GM19238 (cell line): ENCODE measurements at regions not wholly inside any gene's neighbourhood (a gene's known extent, or its start where the extent isn't known, plus 50 kb on each side); places are given as distances from the start of the nearest gene placed in this dataset.

Experiments
- DNase-seq: peaks from one replicate; pipeline ENCODE4 v3.0.0; 2011; ENCODE audit warnings: low spot score; ENCODE audit not compliant: insufficient read length

DNA sequence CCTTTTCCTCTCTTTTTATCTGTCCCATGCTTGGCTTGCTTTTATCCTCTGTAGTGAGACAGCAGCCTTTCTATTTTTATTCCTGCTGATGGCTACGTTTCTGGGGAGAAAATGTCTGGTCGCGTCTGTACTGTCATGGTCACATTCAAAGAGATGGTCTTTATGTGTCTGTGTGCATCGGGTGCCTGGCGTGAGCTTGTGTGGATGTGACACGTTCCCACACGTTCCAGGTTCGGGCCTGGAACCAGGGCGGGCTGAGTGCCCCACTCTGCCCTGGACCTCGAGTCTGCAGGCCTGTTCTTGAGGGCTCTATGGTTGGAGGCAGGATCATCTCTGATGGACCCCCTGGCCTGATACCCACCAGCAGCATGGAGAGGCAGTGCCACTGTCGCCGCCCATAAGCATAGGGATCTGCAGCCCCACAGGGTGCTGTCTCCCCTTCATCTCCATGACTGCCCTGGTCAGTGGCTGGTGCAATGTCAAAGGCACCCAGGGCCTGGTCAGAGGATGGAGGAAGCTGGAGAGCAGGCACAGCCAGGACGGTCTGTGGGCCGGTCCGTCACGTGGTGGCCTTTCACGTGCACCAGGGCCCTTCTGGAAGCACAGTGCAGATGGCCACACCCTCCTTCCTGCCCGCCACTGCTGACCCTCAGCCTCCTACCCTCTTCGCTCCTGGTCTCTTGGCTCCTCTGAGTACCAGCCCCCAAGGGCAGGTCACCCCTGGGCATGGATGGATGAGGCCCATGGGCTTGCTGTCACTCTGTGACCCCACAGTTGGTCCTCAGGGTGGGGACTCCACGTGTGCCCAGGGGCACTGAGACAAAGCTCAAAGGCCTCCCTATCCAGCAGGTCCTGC, 149.2 kb upstream of the TWIST2 start:
- DNase-seq, result no peak

DNA sequence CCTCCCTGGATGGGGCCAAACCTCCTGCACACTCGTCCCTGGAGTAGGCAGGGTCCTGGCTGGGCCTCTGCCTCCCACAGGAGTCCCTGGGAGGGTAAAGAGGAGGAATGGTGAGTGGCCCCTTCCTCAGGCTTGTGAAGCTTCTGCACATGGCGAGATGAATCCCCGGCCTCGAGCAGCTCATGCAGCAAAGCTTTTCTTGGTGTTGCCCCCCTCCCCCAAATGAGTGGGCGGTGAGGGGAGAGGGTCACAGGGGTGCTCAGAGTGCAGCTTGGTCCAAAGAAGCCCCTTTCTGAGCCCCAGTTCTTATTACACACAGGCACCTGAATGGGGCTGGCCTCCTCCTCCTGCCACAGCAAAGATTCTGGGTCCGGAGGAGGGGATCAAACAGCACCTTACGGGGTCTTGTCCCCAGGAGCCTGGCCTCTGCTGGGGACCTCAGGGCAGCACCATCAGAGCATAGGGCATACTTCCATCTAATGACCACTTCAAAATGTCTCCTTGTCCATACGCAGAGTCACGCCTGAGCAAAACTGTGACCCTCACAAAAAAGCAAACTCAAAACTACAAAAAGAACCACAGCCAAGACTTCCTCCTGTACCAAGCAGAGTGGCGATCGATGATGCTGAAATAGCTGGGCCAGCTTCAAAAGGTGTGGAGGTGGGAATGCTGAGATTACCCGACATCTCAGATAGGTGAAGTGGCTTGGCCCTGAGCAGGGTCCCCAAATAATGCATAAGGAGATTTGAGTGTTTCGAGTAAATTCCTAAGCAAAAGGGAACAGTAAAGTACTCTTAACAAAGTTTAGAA, 148.4 kb upstream of the TWIST2 start:
- DNase-seq, result no peak

DNA sequence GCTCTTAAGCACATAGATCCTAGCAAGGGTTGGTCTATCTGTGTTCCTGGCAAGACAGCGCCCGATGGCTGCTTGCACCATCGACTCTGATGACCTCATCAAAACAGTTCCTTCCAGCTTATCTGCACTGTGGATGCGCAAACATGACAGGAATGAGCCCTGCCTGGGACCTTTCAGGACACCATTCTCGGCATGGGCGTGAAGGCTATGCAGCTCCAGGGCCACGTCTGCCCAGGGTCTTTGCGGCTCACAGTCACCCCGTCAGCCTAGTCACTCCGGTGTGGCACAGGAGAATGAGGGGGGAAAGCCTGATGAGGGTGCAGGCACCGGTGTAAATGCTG, 147.8 kb upstream of the TWIST2 start:
- no peak for DNase-seq

DNA sequence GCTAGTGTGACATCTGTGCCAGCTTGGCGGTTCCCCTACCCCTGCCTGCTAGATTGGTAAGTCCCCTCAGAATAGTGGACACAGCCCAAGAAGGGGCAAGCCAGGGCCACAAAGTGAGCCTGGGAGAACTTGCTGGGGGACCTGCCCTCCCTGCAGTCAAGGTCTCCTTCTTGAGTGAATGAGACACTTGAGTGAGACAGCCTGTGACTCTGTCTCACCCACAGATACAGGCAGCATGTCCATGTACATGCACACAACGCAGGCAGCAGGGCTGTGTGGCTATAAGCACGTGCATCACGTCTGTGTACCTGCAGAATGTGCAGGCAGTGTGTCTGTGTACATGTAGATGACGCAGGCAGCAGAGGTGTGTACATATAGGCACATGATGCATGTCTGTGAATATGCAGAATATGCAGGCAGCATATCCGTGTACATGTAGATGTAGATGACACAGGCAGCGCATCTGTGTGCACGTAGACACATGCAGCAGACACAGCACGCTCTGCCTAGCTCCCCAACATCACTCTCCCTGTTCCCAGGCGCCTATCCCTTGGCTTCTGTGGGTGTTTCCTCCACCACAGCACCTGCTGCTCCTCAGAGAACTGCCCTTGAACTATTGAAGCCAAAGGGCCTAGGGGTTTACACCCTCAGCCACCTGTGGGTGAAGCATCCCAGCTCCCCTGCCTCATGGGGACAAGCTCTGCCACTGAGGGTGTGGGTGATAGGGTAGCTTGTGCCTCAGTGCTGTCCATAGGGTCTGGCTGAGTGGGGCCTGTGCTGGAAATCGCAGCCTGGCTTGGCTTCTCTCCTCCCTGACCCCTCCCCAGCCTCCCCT, 147.2 kb upstream of the TWIST2 start:
- no peak for DNase-seq

DNA sequence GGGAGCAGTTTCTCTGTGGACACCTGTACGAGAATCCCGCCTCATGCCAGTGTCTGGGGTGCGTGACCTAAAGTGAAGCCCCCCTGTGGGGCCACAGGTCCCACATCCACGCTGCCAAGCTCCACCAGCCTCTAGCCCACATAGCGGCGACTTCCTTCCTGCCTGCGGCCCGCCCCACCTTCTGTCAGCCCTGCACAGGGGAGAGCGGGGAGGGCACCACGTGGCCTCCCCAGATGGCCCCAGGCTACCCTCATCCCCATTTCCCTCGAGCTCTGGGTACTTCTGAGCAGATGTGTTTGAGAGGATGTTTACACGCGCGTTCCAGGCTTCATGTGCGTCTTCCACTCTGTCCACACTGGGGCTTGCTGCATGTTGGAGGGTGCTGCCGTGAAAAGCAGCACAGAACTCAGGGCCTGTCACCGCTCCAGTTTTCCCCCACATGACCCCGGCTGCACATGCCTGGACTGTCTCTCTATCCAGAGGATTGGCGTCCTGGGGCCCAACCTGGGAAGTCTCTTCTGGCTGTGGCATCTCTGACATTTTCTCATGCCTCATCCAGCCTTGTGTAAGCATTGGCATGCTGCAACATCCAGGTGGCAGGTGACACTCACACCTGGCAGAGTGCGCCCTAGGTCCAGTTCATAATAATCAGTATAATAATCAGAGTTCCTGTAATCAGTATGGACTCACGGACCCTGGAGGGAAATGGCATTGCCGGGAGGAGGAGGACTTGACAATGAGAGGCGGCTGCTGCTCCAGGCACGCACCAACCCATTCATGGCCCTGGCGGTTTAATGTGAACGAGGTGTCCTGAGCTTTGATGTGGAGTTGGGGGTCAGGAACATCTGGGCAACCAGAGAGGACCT, 146.3 kb upstream of the TWIST2 start:
- no peak for DNase-seq

DNA sequence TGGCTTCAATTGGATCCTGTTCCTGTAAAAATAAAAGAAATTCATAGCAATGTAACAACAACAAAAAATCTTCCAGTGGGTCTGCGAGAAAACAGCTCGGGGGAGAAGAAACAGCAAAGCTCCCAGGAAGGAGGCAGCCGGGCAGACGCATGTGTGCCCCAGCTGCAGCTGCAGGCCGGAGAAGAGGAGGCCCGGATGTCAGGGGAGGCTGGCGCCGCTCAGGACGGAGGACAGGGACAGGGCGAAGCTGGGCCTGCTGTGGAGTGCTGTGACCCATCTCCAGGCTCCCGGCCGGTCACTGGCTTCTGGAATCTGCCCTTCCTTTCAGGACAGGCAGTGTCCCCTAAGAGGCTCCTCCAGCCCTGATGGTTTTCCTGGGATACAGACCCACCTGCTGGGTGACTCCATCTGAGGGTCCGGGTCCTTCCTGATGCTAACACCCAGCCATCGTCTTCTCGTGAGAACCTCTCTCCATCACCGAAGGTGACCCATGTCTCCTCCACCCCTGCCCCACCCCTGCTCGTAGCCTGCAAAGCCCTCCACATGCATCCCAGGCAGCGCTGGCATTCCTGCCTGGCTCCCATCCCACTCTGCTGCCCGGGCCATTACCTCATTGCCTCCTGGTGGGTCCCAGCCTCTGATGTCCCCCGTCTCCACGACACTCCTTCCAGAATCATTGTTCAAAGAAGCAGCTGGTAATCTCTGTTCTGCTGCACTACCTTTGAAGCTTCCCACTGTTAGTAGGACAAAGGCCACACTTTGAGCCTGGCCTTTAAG, 145.4 kb upstream of the TWIST2 start:
- no peak for DNase-seq

DNA sequence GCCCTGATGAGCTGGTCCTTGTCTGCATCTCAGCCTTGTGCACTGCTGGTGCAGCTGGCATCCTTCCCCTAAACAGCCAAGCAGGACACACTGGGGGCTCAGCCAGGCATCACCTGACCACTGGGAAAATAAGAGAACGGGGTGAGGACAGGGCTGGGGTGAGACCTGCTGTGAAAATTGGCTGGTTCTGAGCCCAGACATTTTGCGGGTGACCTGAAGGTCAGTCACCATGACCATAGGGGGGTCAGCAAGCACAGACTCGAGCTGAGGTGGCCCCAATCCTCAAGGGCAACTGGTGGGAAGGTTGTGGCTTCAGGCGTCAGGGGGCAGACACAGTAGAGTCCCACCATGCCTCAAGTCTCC, 144.9 kb upstream of the TWIST2 start:
- no peak for DNase-seq

DNA sequence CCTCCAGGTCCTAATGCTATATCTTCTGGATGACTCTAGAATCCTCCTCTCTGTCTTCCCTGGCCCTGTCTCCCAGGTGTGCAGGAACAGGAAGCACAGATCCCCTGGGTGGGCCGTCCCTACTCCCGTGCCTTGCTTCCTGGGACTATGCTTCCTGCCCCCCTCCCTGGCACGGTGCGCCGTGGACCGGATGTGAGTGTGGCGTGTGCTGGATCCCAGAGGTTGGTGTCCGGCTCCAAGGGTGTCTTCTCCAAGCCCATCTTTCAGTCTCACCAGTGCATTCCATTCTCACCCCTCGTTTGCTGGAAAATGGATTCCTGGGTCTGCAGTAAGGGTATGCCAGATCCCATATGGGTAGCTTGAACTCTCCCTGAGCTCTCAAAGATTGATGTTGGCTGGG, 144.4 kb upstream of the TWIST2 start:
- DNase-seq, result no peak

DNA sequence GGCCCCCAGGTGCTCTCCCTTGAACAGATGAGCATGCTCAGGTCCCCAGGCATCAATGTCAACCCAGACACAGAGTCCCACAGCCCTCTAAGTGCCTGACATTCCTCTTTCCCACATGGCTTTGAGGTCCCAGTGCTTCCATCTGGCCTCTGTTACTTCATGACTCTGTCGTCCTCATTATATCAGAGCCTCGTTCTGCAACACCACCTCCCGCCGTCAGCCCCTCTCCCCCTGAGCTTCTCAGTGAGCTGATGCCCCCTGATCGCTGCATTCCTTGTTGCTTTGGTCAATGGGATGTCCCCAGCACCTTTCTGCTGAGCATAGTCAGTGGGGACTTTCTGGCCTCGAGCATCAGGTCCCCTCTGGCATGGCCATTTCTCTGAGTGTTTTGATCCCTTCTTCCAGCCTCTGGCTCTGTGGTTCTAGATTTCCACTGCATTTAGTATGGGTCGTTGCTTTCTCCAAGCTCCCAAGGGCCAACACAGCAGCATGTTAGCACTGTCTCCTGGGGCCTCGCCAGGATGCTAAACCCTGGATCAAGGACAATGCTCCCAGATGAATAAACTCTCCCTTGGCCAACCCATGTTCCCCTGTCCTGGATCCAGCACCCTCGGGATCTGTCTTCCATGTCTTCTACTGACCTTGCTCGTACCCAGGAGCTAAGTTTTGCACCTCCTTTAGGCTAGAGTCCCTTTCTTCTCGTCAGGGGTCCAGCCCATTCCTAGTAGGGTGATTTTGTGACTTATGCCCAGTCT, 143.2 kb upstream of the TWIST2 start:
- DNase-seq, result no peak

DNA sequence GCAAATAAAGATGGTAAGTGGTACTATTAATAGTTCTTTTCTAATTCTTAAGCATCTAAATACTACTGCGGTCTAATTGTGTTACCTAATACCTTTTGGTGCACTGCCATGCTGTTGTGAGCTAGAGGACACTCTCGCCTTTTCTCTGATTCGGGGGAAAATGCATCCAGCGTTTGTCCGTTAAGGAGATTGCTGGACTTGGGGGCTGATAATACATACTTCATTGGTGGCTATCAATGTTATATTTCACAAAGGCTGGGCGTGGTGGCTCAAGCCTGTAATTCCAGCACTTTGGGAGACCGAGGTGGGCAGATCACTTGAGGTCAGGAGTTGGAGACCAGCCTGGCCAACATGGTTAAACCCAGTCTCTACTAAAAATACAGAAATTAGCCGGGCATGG, 141.7 kb upstream of the TWIST2 start:
- DNase-seq, result no peak

DNA sequence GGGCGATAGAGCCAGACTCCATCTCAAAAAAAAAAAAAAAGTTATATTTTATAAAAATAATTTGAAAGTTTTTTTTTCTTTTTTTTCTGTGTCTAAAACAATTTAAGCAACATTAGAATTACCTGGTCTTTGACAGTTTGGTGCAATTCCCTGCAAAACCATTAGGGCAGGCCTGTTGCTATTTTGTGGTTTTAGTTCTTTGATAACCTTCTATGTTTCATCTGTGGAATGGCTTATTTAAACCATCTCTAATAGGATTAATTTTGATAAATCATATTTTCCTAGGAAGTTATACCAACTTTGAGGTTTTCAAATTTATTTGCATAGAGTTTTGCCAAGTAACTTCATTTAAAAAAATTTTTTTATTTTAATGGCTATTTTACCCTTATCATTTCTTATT, 141.2 kb upstream of the TWIST2 start:
- no peak for DNase-seq

DNA sequence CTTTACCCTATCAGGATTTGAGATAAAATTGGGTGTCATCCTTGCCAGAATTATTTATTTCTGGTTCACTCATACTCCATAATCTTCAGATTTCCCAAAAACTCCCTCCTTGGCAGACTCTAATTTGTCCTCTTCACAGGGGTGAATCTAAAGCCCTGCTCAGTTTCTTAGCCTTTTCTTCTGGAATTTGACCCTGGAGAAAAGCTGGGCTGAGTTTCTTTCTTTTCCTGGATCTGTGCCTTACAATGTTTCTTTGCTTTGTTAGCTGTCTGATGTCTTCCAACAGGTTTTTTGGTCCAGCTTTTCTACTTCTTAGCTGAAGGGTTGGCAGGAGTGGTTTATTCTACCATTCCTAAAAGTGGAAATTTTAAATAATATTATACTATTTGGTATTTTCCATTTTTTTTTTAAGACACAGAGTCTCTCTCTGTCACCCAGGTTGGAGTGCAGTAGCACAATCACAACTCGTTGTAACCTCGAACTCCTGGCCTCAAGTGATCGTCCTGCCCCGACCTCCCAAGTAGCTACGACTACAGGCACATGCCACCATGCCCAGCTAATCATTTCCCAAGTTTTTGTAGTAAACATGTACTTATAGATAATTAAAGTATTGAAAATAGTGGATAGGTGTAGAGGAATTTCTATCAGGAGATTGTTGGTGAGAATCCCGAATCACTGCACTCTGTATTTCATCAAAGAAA, 138.4 kb upstream of the TWIST2 start:
- DNase-seq, result no peak

DNA sequence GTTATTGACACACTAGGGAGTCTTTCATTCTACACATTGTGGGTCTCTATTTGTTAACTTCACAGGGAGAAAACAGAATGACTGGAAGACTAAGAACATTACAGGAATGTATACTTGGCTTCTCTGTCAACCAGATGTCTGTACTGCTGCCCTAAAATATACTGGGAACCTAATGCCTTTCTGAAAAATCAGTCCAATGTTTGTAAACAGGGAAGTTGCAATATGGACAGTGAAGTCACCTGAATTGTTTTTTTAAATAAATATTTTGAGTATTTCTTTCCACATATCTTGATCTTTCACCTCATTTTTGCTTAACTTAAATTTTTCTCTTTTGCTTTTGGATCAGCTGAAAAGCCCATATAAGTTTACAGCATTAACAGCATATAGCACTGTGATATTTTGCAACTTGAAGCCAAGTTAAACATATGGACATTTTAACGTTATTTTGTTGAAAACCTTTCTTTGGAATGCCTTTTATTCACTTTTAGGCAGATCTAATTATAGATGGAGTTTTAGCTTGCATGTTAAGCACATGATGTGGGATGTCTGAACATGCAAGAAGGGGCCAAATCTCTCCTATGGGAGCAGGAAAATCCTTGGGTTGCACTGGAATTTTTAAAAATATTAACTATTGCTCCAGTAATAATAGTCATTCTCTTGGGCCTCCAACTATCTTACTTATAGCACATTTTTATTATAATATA, 137.7 kb upstream of the TWIST2 start:
- DNase-seq, result no peak

DNA sequence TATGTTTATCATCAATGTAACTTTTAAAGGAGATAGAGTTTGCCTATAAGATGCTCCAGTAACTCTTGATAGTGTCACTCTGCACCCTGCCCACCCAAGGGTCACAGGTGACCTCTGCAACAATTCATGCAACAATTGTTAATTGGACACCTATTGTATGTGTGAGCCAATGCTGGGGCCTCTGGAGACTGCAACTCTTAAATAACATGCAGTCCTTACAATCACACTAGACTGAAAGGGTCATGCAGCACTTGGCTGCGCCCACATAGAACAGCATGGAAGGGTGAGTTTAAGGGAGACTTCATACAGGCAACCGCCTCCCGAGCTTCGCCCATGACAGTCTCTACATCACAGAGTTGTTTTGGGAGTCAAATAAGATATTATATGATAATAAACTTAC, 137.1 kb upstream of the TWIST2 start:
- no peak for DNase-seq

DNA sequence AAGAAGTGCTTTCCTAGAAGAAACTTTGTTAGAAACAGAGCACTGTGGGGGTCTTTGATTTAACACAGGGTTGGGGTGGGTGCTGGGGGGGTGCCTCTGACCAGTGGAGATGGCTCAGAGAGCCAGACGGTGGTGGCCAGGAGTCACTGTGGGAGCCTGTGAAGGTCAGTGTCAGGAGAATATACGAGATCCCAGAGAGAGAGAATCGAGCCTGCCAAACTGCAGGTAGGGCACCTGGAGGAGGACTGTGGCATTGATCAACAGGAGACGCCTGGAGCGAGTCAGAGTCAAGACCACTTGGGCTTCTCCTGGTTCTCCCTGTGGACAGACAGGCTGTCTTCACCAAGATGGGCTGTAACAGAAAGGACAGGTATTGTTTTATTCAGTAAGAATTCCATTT, 136.5 kb upstream of the TWIST2 start:
- DNase-seq, result no peak

DNA sequence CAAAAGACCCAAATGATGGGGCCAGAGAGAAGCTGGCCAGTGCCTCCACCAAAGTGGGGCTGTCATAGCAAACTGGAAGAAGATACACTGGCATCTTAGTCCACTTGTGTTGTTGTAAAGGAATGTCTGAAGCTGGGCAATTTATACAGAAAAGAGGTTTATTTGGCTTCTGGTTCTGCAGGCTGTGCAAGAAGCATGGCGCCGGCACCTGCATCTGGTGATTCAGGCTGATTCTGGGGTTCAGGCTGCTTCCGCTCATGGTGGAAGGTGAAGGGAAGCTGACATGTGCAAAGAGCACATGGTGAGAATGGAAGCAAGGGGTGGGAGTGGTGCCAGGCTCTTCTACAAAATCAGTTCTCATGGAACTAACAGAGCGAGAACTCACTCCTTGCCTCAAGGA, 135.9 kb upstream of the TWIST2 start:
- DNase-seq, result no peak

DNA sequence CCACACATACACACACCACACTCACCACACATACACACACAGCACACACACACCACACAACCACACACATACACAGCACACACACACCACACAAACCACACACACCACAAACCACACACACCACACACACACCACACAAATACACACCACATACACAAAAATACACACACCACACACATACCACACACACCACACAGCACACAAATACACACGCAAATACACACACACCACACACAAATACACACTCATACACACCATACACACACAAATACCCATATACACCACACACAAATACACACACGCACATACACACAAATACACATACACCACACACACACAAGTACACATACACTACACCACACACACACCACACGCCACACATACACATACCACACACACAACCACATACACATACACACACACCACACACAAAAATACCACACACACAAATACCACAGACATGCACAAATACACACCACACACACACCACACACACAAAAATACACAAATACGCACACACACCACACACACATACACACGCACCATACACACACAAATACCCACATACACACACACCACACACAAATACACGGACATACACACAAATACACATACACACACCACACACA, 134.6 kb upstream of the TWIST2 start:
- DNase-seq, result no peak

DNA sequence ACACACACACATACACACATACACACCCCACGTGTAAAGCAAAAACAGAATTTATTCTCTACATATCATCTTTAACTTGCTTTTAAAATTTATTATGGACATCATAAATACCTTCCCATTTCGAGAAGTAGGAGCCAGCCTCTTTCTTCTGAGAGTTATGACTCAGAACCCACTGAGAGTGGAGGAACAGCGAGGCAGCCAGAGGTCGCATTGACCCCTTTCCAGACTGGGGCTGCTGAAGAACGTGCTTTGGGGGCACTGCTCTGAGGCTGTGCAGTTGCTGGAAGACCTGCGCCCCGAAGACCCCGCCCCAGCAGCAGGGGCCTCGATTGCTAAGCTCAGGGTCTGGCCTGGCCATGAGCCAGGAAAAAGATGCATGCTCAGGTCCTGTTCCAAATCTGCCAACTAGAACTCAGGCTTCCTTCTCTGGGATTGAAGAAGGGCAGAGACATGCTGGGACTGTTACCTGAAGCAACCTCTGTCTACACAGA, 133.8 kb upstream of the TWIST2 start:
- DNase-seq, result no peak
